ENCODE measurements at regions not wholly inside any gene's neighbourhood (a gene's known extent, or its start where the extent isn't known, plus 50 kb on each side); places are given as distances from the start of the nearest gene placed in this dataset.

DNA sequence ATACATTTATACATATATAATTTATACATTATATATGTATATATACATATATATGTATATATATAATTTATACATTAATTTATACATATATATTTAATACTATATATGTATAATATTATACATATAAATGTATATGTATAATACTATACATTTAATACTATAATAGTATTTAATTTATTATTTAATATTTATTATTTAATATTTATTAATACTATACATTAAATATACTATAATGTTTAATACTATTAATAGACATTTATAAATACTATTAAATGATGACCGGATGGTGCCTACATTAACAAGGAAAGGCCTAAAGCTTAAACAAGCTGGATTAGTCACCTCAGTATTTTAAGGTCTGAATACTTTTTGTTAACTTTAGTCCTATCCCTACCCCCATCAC lies 145.9 kb upstream of the HTR1E start:
- WGBS (ENCODE audit: low lambda C conversion rate) = 0% methylated on average over 1 of the region's 1 CpG
- no TSS peak for BruUV-seq (replicated peaks)
- in situ Hi-C loops (cut with HindIII; ENCODE audit: extremely low pct_ligation_motif_present, low pct_unique_long_range_greater_than_20kb) = no loop called here
- ATAC-seq (no peak), FAIRE-seq (no peak), DNase-seq (ENCODE audit: low spot score) (no peak)
- Histone ChIP-seq H3K9me3 (ENCODE audit: low read length) (no peaks in the 10 kb centered on the region), H3K4me2 (ENCODE audit: low read depth, low read length) (no peak overlapping the region), H3K36me3 (replicated peaks in 1 of 2; ENCODE audit: control insufficient read depth in 1 of 2, insufficient read depth in 2 of 2, low read length in 2 of 2) (no peaks in the 10 kb centered on the region), H3K27ac (ENCODE audit: extremely low read length, insufficient read depth, low read length) (no peak overlapping the region), H4K20me1 (ENCODE audit: insufficient read depth, low read length) (no peaks in the 10 kb centered on the region), H3K4me3 (replicated peaks in 1 of 3; ENCODE audit: insufficient read depth in 1 of 3, low read depth in 2 of 3, low read length in 3 of 3) (no peak overlapping the region), H3K27me3 (ENCODE audit: control insufficient read depth in 1 of 2, insufficient read depth in 2 of 2, low read length in 2 of 2) (no peaks in the 10 kb centered on the region), H3K79me2 (ENCODE audit: insufficient read depth, low read length) (no peaks in the 10 kb centered on the region), H2AFZ (ENCODE audit: low read length) (no peak overlapping the region), H3K9ac (ENCODE audit: insufficient read depth, low read depth, low read length) (no peak overlapping the region), H3K4me1 (ENCODE audit: insufficient read depth, low read length) (no peaks in the 10 kb centered on the region)
- ChIA-PET POLR2A (no interaction called here), CTCF (ENCODE audit: low intra/inter-chr PET ratio, low total read pairs) (no interaction called here)
- intact Hi-C loops (cut with micrococcal nuclease; ENCODE audit: unreplicated experiment) = no loop called here
- TF ChIP-seq TBX2 (CRISPR knock-in tag; IDR thresholded peaks at IDR 0.05; ENCODE audit: borderline replicate concordance) = no peak
- no peak for TF ChIP-seq ZNF747 (CRISPR knock-in tag; IDR thresholded peaks at IDR 0.05; ENCODE audit: borderline replicate concordance)
- TF ChIP-seq, protein P1, sequence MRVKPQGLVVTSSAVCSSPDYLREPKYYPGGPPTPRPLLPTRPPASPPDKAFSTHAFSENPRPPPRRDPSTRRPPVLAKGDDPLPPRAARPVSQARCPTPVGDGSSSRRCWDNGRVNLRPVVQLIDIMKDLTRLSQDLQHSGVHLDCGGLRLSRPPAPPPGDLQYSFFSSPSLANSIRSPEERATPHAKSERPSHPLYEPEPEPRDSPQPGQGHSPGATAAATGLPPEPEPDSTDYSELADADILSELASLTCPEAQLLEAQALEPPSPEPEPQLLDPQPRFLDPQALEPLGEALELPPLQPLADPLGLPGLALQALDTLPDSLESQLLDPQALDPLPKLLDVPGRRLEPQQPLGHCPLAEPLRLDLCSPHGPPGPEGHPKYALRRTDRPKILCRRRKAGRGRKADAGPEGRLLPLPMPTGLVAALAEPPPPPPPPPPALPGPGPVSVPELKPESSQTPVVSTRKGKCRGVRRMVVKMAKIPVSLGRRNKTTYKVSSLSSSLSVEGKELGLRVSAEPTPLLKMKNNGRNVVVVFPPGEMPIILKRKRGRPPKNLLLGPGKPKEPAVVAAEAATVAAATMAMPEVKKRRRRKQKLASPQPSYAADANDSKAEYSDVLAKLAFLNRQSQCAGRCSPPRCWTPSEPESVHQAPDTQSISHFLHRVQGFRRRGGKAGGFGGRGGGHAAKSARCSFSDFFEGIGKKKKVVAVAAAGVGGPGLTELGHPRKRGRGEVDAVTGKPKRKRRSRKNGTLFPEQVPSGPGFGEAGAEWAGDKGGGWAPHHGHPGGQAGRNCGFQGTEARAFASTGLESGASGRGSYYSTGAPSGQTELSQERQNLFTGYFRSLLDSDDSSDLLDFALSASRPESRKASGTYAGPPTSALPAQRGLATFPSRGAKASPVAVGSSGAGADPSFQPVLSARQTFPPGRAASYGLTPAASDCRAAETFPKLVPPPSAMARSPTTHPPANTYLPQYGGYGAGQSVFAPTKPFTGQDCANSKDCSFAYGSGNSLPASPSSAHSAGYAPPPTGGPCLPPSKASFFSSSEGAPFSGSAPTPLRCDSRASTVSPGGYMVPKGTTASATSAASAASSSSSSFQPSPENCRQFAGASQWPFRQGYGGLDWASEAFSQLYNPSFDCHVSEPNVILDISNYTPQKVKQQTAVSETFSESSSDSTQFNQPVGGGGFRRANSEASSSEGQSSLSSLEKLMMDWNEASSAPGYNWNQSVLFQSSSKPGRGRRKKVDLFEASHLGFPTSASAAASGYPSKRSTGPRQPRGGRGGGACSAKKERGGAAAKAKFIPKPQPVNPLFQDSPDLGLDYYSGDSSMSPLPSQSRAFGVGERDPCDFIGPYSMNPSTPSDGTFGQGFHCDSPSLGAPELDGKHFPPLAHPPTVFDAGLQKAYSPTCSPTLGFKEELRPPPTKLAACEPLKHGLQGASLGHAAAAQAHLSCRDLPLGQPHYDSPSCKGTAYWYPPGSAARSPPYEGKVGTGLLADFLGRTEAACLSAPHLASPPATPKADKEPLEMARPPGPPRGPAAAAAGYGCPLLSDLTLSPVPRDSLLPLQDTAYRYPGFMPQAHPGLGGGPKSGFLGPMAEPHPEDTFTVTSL (CRISPR knock-in tag; IDR thresholded peaks at IDR 0.05; ENCODE audit: borderline replicate concordance) = no peak
- TF ChIP-seq SP140L (CRISPR knock-in tag; IDR thresholded peaks at IDR 0.05; ENCODE audit: borderline replicate concordance) = no peak
- TF ChIP-seq, protein P2, sequence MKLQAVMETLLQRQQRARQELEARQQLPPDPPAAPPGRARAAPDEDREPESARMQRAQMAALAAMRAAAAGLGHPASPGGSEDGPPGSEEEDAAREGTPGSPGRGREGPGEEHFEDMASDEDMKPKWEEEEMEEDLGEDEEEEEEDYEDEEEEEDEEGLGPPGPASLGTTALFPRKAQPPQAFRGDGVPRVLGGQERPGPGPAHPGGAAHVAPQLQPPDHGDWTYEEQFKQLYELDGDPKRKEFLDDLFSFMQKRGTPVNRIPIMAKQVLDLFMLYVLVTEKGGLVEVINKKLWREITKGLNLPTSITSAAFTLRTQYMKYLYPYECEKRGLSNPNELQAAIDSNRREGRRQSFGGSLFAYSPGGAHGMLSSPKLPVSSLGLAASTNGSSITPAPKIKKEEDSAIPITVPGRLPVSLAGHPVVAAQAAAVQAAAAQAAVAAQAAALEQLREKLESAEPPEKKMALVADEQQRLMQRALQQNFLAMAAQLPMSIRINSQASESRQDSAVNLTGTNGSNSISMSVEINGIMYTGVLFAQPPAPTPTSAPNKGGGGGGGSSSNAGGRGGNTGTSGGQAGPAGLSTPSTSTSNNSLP (IDR thresholded peaks at IDR 0.05; ENCODE audit: low read depth, low read length) = no peak
- no peak for TF ChIP-seq NR1H2 (CRISPR knock-in tag; IDR thresholded peaks at IDR 0.05; ENCODE audit: borderline replicate concordance, low read depth)
- no peak for TF ChIP-seq GPN1 (CRISPR knock-in tag; IDR thresholded peaks at IDR 0.05; ENCODE audit: borderline replicate concordance)
- no peak for TF ChIP-seq CBX1 (IDR thresholded peaks at IDR 0.05; ENCODE audit: low read depth)
- TF ChIP-seq ZNF224 (CRISPR knock-in tag; IDR thresholded peaks at IDR 0.05) = no peak
- no peak for TF ChIP-seq CBX5 (CRISPR knock-in tag; IDR thresholded peaks at IDR 0.05; ENCODE audit: borderline replicate concordance)
- TF ChIP-seq, protein P3, sequence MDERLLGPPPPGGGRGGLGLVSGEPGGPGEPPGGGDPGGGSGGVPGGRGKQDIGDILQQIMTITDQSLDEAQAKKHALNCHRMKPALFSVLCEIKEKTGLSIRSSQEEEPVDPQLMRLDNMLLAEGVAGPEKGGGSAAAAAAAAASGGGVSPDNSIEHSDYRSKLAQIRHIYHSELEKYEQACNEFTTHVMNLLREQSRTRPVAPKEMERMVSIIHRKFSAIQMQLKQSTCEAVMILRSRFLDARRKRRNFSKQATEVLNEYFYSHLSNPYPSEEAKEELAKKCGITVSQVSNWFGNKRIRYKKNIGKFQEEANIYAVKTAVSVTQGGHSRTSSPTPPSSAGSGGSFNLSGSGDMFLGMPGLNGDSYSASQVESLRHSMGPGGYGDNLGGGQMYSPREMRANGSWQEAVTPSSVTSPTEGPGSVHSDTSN (CRISPR knock-in tag; IDR thresholded peaks at IDR 0.05) = no peak
- TF ChIP-seq ZFP82 (CRISPR knock-in tag; IDR thresholded peaks at IDR 0.05; ENCODE audit: borderline replicate concordance) = no peak
- no peak for TF ChIP-seq ARNTL (CRISPR knock-in tag; IDR thresholded peaks at IDR 0.05)
- TF ChIP-seq, protein P4, sequence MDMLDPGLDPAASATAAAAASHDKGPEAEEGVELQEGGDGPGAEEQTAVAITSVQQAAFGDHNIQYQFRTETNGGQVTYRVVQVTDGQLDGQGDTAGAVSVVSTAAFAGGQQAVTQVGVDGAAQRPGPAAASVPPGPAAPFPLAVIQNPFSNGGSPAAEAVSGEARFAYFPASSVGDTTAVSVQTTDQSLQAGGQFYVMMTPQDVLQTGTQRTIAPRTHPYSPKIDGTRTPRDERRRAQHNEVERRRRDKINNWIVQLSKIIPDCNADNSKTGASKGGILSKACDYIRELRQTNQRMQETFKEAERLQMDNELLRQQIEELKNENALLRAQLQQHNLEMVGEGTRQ (IDR thresholded peaks at IDR 0.05; ENCODE audit: low read depth, low read length) = no peak
- TF ChIP-seq, protein P4 (CRISPR knock-in tag; IDR thresholded peaks at IDR 0.05; ENCODE audit: borderline replicate concordance) = no peak
